Left ventricle myocardium superior (tissue), 1 donor: ENCODE measurements at regions not wholly inside any gene's neighbourhood (a gene's known extent, or its start where the extent isn't known, plus 50 kb on each side); places are given as distances from the start of the nearest gene placed in this dataset.

Experiments used
- ATAC-seq: fragments of 200-7000 bp; cut with Tn5 transposase; one replicate; pipeline ENCODE4 v1.9.1; 2020; ENCODE audit warnings: mild to moderate bottlenecking, moderate library complexity
- DNase-seq: peaks from one replicate; pipeline ENCODE4 v3.0.0-alpha.2; 2020
- intact Hi-C: fragments of 100-400 bp; cut with micrococcal nuclease; formaldehyde crosslinking; loops from one replicate; pipeline ENCODE4 v1.11.0; 2022
- donor health status: DM: no; HTN: yes; CAD: no; lungs with severe emphysema.

DNA sequence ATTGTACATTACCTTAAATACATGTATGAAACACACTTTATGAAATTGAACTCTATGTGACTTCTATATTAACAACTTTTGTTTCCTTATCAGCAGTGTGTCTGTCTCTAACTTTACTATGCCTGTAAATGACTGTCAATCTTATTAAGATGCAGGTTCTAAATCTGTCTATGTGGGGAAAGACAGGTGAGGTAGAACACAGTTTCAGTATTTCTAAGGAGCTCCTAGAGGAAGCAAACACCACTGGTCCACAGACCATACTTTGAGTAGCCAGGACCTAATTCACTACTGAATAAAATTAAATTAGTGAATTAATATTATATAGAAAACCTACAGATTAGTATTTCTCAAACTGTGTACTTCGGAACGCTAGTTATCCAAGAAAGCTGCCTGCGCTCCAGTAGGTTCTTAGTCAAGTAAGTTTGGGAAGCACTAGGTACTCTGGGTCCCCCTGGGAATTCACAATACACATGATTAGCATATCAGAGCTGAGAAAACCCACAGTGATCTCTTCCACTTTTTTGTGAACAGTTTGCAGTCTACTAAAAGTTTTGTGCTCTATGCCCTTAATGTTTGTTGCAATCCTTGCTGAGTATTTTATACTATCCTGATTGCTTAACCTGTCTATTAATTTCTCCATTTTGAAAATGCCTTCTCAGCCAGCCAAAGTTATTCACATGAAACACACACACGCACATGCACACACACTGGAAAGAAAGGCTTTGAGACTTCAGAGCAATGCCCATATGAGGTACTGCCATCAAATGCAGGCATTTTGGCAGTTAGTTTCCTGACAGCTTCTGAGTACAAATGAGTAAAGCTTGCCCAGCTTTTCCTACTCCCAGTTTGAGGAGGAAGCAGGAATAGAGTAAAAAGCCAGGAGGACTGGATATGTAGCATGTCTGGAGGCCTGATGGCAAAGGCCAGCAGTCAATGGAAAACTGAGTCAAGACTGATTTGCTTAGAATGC is 133.6 kb upstream of the CPEB2 start:
- ATAC-seq (no peak), DNase-seq (no peak)
- intact Hi-C loops = no loop called here

DNA sequence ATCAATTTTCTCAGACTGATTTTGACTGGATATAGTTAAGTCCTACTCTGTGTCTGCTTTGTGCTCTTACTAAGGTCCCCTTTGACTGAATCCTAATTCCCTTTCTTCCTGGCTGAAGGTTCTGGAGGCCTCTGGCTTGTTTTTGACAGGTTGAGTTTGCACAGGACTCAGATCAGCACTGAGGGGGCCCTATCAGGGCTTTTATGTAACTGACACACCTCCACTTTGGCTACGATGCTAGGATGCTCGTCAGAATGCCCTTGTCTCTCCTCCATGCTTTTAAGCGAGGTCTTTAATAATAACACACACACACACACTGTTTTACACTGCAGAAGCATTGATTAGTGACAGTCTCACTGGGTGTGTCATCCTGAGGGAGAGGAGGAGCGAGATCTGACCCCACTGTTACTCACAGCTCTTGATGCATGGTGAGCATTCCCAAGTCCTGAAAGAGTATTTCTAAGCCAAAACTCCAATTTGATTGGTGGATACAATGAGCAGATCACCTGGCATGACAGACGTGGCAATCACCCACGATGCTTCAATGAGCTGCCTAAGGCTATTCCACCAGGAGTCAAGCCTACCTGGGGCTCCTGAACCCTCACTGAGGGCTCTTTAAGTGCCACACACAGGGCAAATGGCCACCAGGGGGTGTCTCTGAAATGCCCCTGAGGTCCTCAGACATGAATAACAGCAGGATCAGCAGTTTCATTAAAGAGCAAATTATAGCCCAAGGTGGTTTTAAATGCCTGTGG is 130.4 kb upstream of the CPEB2 start:
- ATAC-seq (peak; percentile 55), DNase-seq (peak; percentile 39)
- intact Hi-C loops = no loop called here

DNA sequence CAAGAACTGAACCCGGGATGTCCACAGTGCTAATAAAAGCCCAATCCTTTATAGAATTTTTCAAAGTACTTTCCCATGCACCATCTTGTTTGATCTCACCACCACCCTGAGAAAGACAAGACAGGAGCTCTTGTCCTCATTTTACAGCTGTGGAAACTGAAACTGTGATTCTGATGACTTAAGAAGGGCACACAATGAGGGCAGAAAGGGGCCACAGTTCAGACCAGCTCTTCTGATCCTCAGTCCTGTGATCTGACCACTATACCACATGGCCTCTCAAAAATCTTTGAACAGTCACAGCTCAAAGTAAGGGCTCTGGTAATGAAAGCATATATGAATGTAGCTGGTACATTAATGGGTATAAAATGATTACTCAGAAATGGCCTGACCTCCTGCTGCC is 127.3 kb upstream of the CPEB2 start:
- intact Hi-C loops = no loop called here

DNA sequence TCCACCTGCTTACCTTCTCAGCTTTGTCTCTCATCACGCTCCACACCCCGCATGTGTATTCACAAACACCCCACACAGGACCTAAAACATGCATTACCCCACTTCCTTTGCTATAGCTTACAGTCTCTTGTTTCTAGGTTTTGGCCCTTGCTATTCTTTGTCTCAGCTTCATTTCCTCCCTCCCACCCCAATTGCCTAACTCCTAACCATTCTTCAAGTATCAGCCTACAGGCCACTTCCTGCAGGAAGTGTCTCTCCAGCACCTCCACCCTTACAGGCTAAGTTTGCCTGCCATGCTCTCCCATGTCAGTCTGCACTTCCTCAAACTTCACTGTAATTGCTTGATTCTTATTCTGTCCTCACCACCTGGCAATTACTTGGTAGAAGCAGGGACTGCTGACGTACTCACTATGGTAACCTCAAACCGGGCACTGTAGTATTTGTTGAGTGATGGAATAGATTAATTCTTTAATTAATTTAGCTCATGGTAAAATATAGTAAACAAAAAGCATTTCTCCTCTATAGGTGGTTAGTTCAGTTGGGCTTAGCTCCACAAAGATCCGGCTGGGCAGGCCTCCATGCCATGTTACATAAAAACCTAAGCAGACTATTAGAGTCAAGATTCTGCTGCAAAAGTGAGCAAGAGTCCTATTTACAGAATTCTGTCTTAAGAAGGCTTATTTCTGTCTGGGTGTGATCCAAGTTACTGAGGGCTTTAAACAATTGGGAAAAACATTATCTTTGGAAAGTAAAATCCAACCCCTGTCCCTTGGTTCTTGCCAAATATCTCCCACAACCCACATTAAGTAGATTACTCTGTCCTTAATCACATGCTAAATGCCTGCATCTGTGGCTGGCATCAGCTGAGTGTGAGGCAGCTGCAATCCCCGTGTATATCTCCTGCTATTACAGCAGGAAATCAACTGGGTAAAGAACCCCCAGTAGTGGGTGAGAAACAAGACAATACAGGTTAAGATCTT is 124.7 kb upstream of the CPEB2 start:
- DNase-seq (no peak), ATAC-seq (peak; percentile 86)
- intact Hi-C loops = no loop called here

More for the DNA sequence above, 127.3 kb upstream of the CPEB2 start:
- ATAC-seq = no peak
- DNase-seq = no peak

DNA sequence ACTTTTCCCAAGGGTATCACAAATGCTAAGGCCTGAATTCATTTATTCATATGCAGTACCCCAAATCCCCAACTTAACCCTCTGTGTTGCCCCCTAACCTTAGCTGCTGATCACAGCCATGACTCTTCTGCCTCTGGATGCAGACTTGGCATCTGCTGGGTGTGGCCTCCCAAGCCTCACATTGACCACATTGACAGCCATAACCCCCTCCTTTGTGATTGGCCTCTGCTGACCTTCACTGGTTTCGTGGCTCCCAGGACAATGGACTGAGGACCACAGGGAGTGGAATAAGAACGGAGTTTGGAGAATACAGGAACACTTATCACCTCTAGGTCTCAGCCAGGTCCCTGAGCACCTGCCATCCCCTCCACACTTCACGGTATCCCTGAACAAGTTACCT is 123.6 kb upstream of the CPEB2 start:
- DNase-seq (no peak), ATAC-seq (no peak)
- intact Hi-C loops = no loop called here

DNA sequence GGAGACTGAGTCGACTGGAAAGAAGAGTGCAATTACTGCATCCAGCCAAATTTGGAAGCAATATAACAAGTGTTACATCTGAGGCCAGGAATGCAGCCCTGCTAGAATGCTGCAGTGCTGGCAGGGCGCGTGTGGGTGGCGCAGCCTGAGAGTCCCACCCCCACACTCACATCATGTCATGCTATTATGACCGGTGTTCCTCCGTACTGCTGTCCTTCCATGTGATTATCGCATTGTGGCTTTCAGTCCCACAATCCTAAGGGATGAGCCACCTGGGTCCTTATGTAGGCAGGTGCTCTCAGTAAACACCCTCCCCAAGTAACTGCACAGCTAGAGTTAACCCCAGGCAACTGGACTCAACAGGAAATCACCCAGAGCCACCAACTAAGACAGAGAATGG is 122.6 kb upstream of the CPEB2 start:
- intact Hi-C loops = no loop called here
- ATAC-seq = no peak
- no peak for DNase-seq

DNA sequence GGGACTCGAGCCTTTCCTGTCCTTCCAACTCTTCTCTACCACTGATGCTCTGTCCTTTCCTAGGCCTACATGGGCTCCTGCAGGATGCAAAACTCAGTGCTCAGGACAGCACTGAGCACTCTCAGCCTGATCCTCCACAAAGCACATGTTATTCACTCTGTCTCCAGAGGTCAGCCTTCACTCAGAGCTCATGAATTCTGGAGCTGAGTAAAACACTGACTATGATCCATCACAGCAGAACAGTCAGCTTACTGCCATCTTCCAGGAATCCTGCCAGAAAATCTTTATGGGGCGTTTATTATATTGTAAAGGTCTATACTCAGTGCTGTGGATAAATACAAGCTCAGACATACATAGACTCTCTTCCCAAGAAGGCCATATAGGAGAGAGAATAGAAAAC is 121.5 kb upstream of the CPEB2 start:
- intact Hi-C loops = no loop called here
- DNase-seq (no peak), ATAC-seq (no peak)

DNA sequence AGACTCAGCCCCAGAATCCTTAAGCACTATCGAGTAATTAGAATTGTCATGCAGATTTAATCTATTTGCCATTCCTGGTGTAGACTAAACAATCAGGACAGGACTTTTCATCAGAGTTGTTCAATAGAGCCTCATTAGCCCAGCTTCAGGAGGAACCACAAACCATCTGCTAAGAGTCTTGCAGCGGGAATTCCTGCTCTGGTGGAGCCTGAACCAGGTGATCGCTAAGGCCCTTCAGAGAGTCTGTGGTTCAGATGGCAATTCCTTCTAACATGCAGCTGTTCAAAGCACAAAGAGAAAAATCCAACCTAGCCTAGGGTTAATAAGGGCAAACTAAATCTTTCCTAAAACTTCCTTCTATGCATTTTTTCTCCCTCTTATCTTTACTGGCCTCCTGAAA is 119.1 kb upstream of the CPEB2 start:
- intact Hi-C loops = no loop called here
- DNase-seq (no peak), ATAC-seq (no peak)

DNA sequence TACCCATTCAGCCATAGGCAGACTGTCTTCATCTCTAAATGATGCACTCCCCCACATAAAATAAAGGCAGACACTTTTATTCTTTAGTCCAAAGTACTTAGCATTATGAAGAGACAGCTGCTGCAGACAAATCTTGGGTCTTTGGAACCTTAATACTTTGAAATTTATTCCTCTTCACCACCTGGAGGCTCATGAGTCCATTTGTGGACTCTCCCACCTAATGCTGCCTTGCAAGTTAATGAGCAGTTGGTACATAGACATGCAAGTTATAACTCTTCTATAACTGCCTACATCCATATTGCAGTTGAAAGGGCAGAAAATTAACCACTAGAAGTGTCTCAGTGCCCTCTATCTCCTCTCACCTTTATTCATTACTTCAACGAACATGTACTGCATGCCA is 118.6 kb upstream of the CPEB2 start:
- DNase-seq (no peak), ATAC-seq (no peak)
- intact Hi-C loops = no loop called here

DNA sequence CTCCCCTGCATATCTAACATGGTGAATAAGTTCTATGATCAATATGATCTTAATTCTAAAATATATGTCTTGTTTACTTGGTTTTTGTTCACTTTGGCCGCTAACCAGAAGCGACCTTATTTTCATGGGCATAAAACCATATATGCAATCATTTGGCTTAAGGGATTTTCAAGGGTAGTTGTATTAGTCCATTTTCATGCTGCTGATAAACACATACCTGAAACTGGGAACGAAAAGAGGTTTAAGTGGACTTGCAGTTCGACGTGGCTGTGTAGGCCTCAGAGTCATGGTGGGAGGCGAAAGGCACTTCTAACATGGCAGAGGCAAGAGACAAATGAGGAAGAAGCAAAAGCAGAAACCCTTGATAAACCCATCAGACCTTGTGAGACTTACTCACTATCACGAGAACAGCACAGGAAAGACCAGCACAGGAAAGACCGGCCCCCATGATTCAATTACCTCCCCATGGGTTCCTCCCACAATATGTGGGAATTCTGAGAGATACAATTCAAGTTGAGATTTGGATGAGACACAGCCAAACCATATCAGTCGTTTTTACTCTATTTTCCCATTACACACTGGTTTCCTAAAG is 114.3 kb upstream of the CPEB2 start:
- no peak for ATAC-seq
- intact Hi-C loops = no loop called here
- DNase-seq = no peak

DNA sequence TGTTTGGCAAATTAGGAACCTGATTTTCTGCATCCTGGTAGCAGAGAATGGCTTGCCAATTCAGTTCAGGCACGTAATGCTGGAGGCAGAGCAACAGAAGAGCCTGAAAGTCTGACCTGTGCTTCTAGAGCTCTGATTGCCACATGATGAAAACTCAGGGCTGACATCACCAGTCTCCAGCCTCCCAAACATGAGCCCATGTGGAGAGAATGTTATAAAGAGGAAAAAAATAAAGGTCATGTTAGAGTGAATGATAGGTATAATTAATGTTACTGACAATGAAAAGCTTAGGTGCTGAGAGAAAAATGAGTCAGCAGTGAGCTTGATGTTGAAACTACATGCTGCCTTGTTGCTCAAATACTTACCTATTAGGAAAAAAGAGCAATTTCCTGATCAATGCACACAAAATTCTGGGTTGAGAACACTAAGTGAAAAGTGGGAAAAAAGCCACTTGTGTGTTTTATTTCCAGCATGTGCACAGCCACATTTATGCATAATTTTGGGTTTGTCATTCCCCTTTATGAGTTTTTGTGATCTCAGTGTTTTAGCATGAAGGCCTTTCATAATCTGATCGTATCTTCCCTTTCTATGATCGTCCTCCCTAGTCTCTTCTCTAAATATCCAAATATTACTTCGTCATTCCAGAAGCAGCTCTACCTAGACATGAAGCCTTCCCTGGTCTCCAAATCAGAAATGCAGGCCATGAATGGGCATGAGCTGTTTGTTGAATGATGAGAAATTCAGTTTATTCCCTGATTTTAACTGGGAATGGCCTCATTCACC is 113.3 kb upstream of the CPEB2 start:
- ATAC-seq (no peak), DNase-seq (no peak)
- intact Hi-C loops = no loop called here

DNA sequence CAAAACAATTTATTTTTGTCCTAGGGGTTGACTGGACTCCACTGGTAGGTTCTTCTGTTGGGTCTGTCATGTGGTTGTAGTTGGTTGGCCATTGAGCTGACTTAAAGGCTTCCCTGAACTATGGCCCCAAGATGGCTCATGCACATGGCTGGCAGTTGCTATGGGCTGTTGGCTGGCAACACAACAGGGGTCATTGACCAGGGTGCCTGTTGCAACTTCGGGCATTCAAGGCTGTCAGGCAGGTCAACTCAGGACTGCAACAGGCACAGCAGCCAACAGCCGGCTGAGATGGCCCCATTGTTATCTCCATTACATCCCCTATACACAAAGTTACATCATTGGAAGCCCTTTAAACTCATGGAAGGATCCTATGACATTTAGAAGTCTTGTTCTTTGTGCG is 109.7 kb upstream of the CPEB2 start:
- DNase-seq (no peak), ATAC-seq (no peak)
- intact Hi-C loops = no loop called here

DNA sequence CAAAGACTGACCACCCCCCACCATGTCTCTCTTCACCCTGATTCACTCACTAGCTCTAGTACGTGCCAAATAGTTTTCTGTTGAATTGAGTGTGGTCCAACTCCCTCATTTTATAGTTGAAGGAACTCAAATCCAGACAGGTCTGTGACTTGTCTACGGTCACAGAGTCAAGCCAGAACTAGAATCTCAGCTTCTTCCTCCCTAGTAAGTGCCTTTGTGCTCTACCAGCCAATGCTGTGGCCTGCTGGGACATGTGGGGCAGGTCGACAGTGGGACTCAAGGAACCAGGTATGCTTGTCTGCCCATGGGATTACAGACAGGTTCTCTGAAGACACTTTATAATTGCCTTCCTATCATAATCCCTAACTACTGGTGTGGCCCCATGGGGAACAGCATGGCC is 108.6 kb upstream of the CPEB2 start:
- ATAC-seq (no peak), DNase-seq (no peak)
- intact Hi-C loops = no loop called here

DNA sequence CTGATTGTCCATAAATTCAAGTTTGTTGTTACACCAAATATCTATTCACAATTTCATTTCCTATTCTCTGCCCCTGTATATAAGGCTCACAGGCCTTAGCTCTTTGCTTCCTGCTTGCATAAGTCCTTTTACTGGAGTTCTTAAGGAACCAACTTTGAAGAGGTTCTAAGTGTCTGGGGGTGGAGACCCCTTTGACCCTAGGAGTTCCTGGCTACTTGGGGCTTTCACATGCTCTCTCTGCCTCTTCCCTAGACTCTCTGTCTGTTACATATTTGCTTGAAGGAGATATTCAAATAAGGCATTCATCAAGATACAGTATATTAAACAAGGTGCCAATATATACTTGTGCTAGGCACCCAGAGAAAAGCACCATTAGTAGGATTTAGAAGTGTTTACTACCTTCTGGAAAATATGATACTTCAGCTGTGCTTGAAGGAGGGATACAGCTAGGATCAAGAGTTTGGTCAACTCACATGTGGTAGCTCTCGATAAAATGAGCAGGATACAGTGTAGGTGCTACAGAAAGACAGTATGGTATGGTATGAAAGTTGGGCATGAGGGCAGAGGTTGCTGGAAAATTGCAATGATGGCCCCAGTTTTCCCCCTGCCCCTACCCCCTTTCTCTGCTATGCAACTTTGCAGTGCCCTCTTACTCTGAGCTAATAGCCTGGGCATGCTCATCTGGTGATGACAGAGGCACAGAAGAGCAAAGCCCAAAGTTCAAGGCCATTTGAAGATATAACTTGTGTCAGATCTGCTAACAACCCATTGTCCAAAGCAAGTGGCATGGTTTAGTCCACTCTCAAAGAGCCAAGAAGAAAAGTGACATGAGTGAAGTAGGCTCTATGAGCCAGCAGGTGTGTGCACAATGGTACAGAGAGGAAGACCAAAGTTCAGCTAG is 107.6 kb upstream of the CPEB2 start:
- ATAC-seq (no peak), DNase-seq (no peak)
- intact Hi-C loops = no loop called here

DNA sequence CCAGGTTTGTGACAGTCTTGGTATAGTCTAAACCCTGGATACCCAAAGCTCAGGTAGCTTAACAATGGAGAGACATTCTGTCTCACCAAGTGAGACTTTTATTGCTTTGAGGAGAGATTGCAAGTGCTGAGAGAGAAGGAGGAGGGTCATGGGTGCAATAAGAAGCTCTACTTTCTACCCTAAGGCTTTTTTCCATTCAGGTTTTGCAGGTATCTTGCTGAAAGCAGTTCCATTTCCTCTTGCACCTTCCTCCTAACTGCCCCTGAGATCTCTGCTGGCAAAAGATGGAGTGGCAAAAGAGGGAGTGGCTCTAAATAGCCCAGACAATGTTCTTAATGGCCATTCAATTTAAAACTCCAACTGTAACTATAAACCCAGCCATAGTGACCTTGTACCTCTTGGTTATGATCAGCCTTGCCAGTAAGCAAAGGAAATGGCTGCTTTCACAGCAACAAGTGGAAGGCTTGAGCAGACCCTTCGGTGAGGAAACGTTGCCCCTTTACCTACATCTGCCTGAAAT is 105.6 kb upstream of the CPEB2 start:
- no peak for ATAC-seq
- DNase-seq = no peak
- intact Hi-C loops = no loop called here

DNA sequence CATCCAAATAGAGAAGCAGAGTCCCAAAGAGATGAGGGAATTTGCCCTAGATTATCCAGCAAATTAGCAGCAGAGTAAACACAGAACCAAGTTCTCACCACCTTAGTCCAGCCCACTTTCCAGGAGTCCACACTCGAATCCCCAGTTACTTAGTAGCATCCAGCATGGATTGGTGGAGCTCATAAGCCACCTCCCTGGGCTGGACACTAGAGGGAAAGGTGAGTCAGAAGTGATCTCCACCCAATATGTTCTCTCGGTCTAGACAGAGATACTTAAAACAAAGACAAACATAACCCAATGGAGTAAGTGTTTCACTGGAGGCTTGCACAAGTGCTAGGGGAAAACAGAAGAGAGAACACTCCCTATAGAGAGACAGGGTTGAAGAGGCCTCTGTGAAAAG is 105.1 kb upstream of the CPEB2 start:
- ATAC-seq (no peak), DNase-seq (no peak)
- intact Hi-C loops = no loop called here

DNA sequence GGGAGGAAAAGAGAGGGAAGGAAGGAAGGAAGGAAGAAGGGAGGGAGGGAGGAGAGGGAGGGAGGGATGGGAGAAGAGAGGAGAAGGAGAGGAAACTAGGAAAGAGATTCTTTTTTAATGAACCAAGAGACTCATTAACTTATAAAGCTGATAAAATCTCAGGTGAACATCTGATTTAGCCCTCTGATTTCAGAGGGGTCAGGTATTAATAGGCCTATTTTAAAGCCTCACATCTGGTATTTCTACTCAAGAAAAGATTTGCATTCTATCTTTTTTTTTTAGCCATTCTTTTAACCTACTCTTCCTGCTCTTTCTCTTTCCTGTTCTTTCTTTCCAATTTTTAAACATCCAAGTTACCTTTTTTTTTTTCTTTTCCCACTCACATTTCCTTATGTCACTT is 103.3 kb upstream of the CPEB2 start:
- no peak for ATAC-seq
- no peak for DNase-seq
- intact Hi-C loops = no loop called here
